Spleen (tissue), 11 donors: ENCODE measurements at regions not wholly inside any gene's neighbourhood (a gene's known extent, or its start where the extent isn't known, plus 50 kb on each side); places are given as distances from the start of the nearest gene placed in this dataset.

Experiments used
- DNase-seq: peaks from one replicate; pipeline ENCODE4 v3.0.0-alpha.2; 2020
- H3K27ac ChIP-seq, 8 donors: fragments of 200-600 bp; sonication (generic) in 7 of 8; 1 replicate in 4 of 8; 2 replicates in 4 of 8; pipeline versions ENCODE4 v1.5.0 to v1.8.0; 2016 to 2021; ENCODE audit warnings: inconsistent platforms in 4 of 8, mild to moderate bottlenecking in 4 of 8, moderate library complexity in 1 of 8
- H3K27me3 ChIP-seq, 7 donors: fragments of 200-600 bp; sonication (generic) in 6 of 7; replicated peaks in 1 of 7; 1 replicate in 4 of 7; 2 replicates in 3 of 7; pipeline versions ENCODE4 v1.5.0 to v1.8.0; 2016 to 2021; ENCODE audit warnings: inconsistent platforms in 3 of 7, mild to moderate bottlenecking in 1 of 7
- H3K36me3 ChIP-seq, 6 donors: fragments of 200-600 bp; sonication (generic) in 5 of 6; 1 replicate in 4 of 6; 2 replicates in 2 of 6; pipeline versions ENCODE4 v1.5.0 to v1.8.0; 2016 to 2021; ENCODE audit warnings: inconsistent platforms in 2 of 6
- H3K4me1 ChIP-seq, 6 donors: fragments of 200-600 bp; sonication (generic) in 5 of 6; 1 replicate in 3 of 6; 2 replicates in 3 of 6; pipeline versions ENCODE4 v1.5.0 to v1.8.0; 2016 to 2021; ENCODE audit warnings: inconsistent platforms in 3 of 6
- H3K4me3 ChIP-seq, 8 donors: fragments of 200-600 bp; sonication (generic) in 7 of 8; 1 replicate in 4 of 8; 2 replicates in 4 of 8; pipeline versions ENCODE4 v1.5.0 to v1.8.0; 2016 to 2021; ENCODE audit warnings: inconsistent platforms in 4 of 8, mild to moderate bottlenecking in 4 of 8, moderate library complexity in 2 of 8
- H3K9me3 ChIP-seq, 8 donors: fragments of 200-600 bp; sonication (generic) in 7 of 8; 1 replicate in 4 of 8; 2 replicates in 4 of 8; pipeline versions ENCODE4 v1.5.0 to v1.8.0; 2016 to 2021; ENCODE audit warnings: inconsistent platforms in 4 of 8
- POLR2A ChIP-seq, 3 donors: fragments of 450-650 bp; IDR thresholded peaks; one replicate each; pipeline ENCODE4 v1.5.1; 2017; ENCODE audit warnings: antibody characterized with exemption in 3 of 3, mild to moderate bottlenecking in 1 of 3
- POLR2AphosphoS5 ChIP-seq, 3 donors: sonication (generic); formaldehyde crosslinking; IDR thresholded peaks; one replicate each; pipeline ENCODE4 v1.5.1; 2017; ENCODE audit warnings: antibody characterized with exemption in 3 of 3
- WGBS, 5 donors: extraction: QIAGEN DNeasy Blood & Tissue Kit in 3 of 5; methylation state at CpG; one replicate each; pipeline versions ENCODE4 v1.1.5 to v1.1.7; 2013 to 2018; 5-methylcytosine and 5-hydroxymethylcytosine counted together
- intact Hi-C: fragments of 100-400 bp; cut with DNase I; formaldehyde crosslinking; loops from one replicate; pipeline ENCODE4 v1.15.0; 2023; ENCODE audit warnings: low total_unique reads
- TF ChIP-seq, protein P1 (sequence below), 11 experiments: fragments of 200-600 bp in 7 of 11; fragments of 450-650 bp in 4 of 11; sonication (generic) in 4 of 11; IDR thresholded peaks in 8 of 11; conservative IDR thresholded peaks in 3 of 11; 1 replicate in 7 of 11; 2 replicates in 4 of 11; pipeline versions ENCODE4 v1.4.0 to v1.8.0; 2016 to 2021; ENCODE audit warnings: antibody characterized with exemption in 11 of 11, inconsistent platforms in 4 of 11, mild to moderate bottlenecking in 1 of 11
- donor health status: healthy with polysubstance abuse.
- donor health status: DM: no; HTN: no; CAD: no; lungs with moderate emphysema.
- donor health status: DM: no; HTN: no; CAD: no.
- donor health status: Bipolar disorder and iron deficiency.
- donor health status: healthy.
- donor health status: DM: no; HTN: no; CAD: no.
- donor health status: DM: yes; HTN: yes; CAD: no.

DNA sequence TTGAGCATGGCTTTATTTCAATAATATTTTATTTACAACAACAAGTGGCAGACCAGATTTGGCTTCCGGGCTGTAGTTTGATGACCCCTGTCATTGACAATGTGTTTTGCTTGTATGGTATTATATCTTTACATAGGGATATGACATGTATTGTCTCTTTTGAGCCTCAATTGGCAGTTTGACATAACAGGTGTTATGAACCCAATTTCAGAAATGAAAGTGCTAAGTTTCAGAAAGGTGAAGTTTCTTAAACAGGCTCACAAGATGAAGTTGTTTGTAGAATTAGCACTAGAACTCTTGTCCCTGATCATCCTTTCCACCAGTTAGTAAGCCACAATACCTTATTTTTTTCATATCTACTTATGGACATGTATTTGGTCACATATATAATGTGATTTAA, 303.0 kb upstream of the GRIA1 start:
- no peak overlapping the region for H3K4me3 ChIP-seq
- H3K9me3 ChIP-seq, result peaks cover 0 to 11% (median 0%) of the 10 kb centered on the region in 8 donors
- H3K36me3 ChIP-seq, result no peaks in the 10 kb centered on the region
- intact Hi-C loops, result no loop called here
- DNase-seq, result no peak
- no peaks in the 10 kb centered on the region for H3K27me3 ChIP-seq
- H3K27ac ChIP-seq, result no peak overlapping the region
- no peaks in the 10 kb centered on the region for H3K4me1 ChIP-seq
- WGBS, 5 donors, result 89 to 100% (median 96%) methylated on average over 1 of the region's 1 CpG
- TF ChIP-seq POLR2AphosphoS5 (IDR thresholded peaks at IDR 0.05) (no peak), POLR2A (IDR thresholded peaks at IDR 0.05) (no peak)
- TF ChIP-seq, protein P1, sequence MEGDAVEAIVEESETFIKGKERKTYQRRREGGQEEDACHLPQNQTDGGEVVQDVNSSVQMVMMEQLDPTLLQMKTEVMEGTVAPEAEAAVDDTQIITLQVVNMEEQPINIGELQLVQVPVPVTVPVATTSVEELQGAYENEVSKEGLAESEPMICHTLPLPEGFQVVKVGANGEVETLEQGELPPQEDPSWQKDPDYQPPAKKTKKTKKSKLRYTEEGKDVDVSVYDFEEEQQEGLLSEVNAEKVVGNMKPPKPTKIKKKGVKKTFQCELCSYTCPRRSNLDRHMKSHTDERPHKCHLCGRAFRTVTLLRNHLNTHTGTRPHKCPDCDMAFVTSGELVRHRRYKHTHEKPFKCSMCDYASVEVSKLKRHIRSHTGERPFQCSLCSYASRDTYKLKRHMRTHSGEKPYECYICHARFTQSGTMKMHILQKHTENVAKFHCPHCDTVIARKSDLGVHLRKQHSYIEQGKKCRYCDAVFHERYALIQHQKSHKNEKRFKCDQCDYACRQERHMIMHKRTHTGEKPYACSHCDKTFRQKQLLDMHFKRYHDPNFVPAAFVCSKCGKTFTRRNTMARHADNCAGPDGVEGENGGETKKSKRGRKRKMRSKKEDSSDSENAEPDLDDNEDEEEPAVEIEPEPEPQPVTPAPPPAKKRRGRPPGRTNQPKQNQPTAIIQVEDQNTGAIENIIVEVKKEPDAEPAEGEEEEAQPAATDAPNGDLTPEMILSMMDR (IDR thresholded peaks at IDR 0.05 in 8 of 11, conservative IDR thresholded peaks at IDR 0.05 in 3 of 11), result no peak

DNA sequence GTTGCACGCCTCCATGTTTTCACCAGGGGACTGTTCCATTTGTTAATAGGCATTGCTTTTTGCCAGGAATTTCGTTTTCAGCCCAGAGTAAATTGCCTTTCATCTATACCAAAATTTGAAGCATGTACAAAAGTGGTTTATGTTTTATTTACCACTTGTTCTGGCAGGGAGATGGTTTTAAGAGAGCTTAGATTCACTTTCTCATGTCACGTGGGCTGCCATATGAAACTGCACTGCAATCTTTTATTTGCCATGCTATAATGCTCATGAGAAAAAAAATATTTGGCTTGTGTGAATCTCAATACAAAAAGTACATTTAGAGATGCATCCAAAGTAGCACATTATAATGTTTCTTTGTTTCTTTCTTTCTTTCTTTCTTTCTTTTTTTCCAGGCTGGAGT, 284.1 kb upstream of the GRIA1 start:
- 60 to 69% (median 66%) methylated on average over 3 of the region's 3 CpGs for WGBS, 5 donors
- no peaks in the 10 kb centered on the region for H3K9me3 ChIP-seq
- no peak overlapping the region for H3K27ac ChIP-seq
- H3K36me3 ChIP-seq, result no peaks in the 10 kb centered on the region
- TF ChIP-seq, protein P1 (IDR thresholded peaks at IDR 0.05 in 8 of 11, conservative IDR thresholded peaks at IDR 0.05 in 3 of 11), result no peak
- TF ChIP-seq POLR2A (IDR thresholded peaks at IDR 0.05) (no peak), POLR2AphosphoS5 (IDR thresholded peaks at IDR 0.05) (no peak)
- intact Hi-C loops, result no loop called here
- H3K4me3 ChIP-seq, result no peak overlapping the region
- no peak for DNase-seq
- no peaks in the 10 kb centered on the region for H3K27me3 ChIP-seq
- H3K4me1 ChIP-seq, result no peaks in the 10 kb centered on the region

- DNase-seq, result no peak
- intact Hi-C loops, result no loop called here
- Histone ChIP-seq H3K27ac (no peak overlapping the region), H3K27me3 (no peaks in the 10 kb centered on the region), H3K9me3 (no peaks in the 10 kb centered on the region), H3K4me3 (no peak overlapping the region), H3K4me1 (no peaks in the 10 kb centered on the region), H3K36me3 (no peaks in the 10 kb centered on the region)
- TF ChIP-seq, protein P1 (IDR thresholded peaks at IDR 0.05 in 8 of 11, conservative IDR thresholded peaks at IDR 0.05 in 3 of 11), result no peak
- TF ChIP-seq POLR2A (IDR thresholded peaks at IDR 0.05) (no peak), POLR2AphosphoS5 (IDR thresholded peaks at IDR 0.05) (no peak)
- WGBS, 5 donors, result 82 to 92% (median 85%) methylated on average over 3 of the region's 3 CpGs
These were observed 281.5 kb upstream of the GRIA1 start for GRCh38 chr5:153209016-153209415.

GRCh38 chr5:153209687-153210086, 280.8 kb upstream of the GRIA1 start:
- TF ChIP-seq, protein P1 (IDR thresholded peaks at IDR 0.05 in 8 of 11, conservative IDR thresholded peaks at IDR 0.05 in 3 of 11), result no peak
- TF ChIP-seq POLR2AphosphoS5 (IDR thresholded peaks at IDR 0.05) (no peak), POLR2A (IDR thresholded peaks at IDR 0.05) (no peak)
- Histone ChIP-seq H3K4me1 (no peaks in the 10 kb centered on the region), H3K36me3 (no peaks in the 10 kb centered on the region), H3K9me3 (peaks cover 0 to 7% (median 0%) of the 10 kb centered on the region in 8 donors), H3K4me3 (no peak overlapping the region), H3K27me3 (no peaks in the 10 kb centered on the region), H3K27ac (no peak overlapping the region)
- 74 to 94% (median 83%) methylated on average over 2 of the region's 2 CpGs for WGBS, 5 donors
- no peak for DNase-seq
- intact Hi-C loops, result no loop called here
